ENCODE measurements at regions not wholly inside any gene's neighbourhood (a gene's known extent, or its start where the extent isn't known, plus 50 kb on each side); places are given as distances from the start of the nearest gene placed in this dataset.
"Not testable (repeated sequence)": the region's sequence is repeated elsewhere in the genome, so short reads cannot be mapped to it uniquely, and the experiment has no call there.

DNA sequence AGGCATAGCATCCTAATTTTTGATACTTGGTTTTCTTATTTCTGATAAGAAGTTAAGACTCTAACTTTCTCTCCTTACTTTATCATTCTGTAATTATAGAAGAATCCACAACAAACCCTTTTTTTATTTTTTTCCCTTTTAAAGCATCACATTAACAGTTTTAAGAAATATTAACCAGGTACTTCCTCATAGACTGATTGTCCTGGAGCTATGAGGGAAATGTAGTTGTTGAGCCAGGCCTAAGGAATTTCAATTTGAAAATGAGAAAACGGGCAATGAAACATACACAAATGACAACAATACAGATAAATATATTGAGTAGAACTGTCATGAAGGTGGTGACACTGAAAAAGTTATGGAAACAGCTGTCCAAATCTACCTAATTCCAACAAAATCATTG, 569.0 kb downstream of the KCNA4 start (continued):
- TF ChIP-seq CEBPB (IDR thresholded peaks at IDR 0.05; ENCODE audit: low read depth), result no peak
- no peak for TF ChIP-seq EGR1 (IDR thresholded peaks at IDR 0.05; ENCODE audit: low read depth)
- TF ChIP-seq ATF3 (IDR thresholded peaks at IDR 0.05), result no peak
- TF ChIP-seq CBX3 (IDR thresholded peaks at IDR 0.05; ENCODE audit: low read depth), result no peak
- no peak for TF ChIP-seq RAD21 (IDR thresholded peaks at IDR 0.05; ENCODE audit: low read depth)
- TF ChIP-seq ELF1 (IDR thresholded peaks at IDR 0.05; ENCODE audit: borderline replicate concordance, low read depth), result no peak

DNA sequence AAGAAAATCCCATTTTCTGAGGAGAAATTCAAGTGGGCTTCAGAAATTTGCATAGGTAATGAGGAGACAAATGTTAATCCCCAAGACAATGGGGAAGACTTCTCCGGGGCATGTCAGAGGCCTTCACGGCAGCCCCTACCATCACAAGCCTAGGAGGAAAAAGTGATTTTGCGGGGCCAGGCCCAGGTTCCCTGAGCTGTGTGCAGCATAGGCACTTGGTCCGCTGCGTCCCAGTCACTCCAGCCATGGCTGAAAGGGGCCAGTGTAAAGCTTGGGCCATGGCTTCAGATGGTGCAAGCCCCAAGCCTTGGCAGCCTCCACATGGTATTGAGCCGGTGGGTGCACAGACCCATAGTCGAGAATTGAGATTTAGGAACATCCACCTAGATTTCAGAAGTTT, 570.7 kb downstream of the KCNA4 start:
- Histone ChIP-seq H4K20me1 (ENCODE audit: insufficient read depth) (no peaks in the 10 kb centered on the region; the same call in 1 of the 2 replicates), H2AFZ (ENCODE audit: low read depth, low read length, poor library complexity, severe bottlenecking) (no peak overlapping the region), H3K79me2 (ENCODE audit: insufficient read depth, low read length) (no peaks in the 10 kb centered on the region), H3K4me1 (ENCODE audit: control insufficient read depth in 1 of 2, insufficient read depth in 2 of 2, low read length in 2 of 2) (no peaks in the 10 kb centered on the region), H3K27me3 (ENCODE audit: insufficient read depth, low read length) (no peaks in the 10 kb centered on the region; the same call in 1 of the 2 replicates), H3K9me3 (ENCODE audit: control insufficient read depth in 1 of 2, insufficient read depth in 1 of 2, low read depth in 1 of 2, low read length in 2 of 2) (no peaks in the 10 kb centered on the region), H3K4me2 (ENCODE audit: low read length) (no peak overlapping the region), H3K27ac (ENCODE audit: low read depth, low read length) (no peak overlapping the region), H3K9ac (ENCODE audit: low read length) (no peak overlapping the region), H3K9me2 (ENCODE audit: insufficient read depth) (no peaks in the 10 kb centered on the region), H3K4me3 (replicated peaks in 1 of 2; ENCODE audit: low read depth in 1 of 2, low read length in 2 of 2) (no peak overlapping the region), H3K36me3 (ENCODE audit: control insufficient read depth in 1 of 2, insufficient read depth in 2 of 2, low read length in 2 of 2) (no peaks in the 10 kb centered on the region)
- intact Hi-C loops (cut with micrococcal nuclease), result loop anchor here (5.0 kb wide), 1 partner anchor 871 kb away; no protein-coding TSS in a partner anchor
- DNase-seq (ENCODE audit: low read depth, low spot score) (no peak), ATAC-seq (no peak)
- TF ChIP-seq ELF1 (IDR thresholded peaks at IDR 0.05; ENCODE audit: borderline replicate concordance, low read depth) (no peak), EZH2phosphoT487 (IDR thresholded peaks at IDR 0.05; ENCODE audit: borderline replicate concordance) (no peak), SRF (IDR thresholded peaks at IDR 0.05; ENCODE audit: low read depth) (no peak), JUND (IDR thresholded peaks at IDR 0.05) (no peak), CTCF (IDR thresholded peaks at IDR 0.05 in 2 of 3, conservative IDR thresholded peaks at IDR 0.05 in 1 of 3; ENCODE audit: borderline replicate concordance in 1 of 3, insufficient read depth in 1 of 3, low read depth in 2 of 3, low read length in 2 of 3) (no peak), EZH2 (IDR thresholded peaks at IDR 0.05) (no peak)
- no TSS peak for BruUV-seq (replicated peaks)
- ChIA-PET CTCF (no interaction called here), RAD21 (ENCODE audit: low non-redundant PET in 1 of 2, low total read pairs in 2 of 2, uncharacterized antibody in 2 of 2, unreplicated experiment in 2 of 2) (no interaction called here), POLR2A (no interaction called here)

DNA sequence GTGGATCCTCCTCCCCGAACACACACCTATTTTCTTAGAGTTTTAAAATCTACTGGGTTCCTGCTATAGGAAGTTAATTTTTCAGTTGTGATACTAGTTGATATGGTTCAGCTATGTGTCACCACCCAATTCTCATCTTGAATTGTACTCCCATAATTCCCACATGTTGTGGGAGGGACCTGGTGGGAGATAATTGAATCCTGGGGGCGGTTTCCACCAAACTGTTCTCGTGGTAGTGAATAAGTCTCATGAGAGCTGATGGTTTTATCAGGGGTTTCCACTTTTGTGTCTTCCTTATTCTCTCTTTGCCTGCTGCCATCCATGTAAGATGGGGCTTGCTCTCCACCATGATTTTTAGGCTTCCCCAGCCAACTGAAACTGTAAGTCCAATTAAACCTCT, 571.6 kb downstream of the KCNA4 start:
- POLR2A ChIA-PET; H2AFZ ChIP-seq (ENCODE audit: low read depth, low read length, poor library complexity, severe bottlenecking); H3K36me3 ChIP-seq (ENCODE audit: control insufficient read depth in 1 of 2, insufficient read depth in 2 of 2, low read length in 2 of 2); RAD21 ChIA-PET (ENCODE audit: low non-redundant PET in 1 of 2, low total read pairs in 2 of 2, uncharacterized antibody in 2 of 2, unreplicated experiment in 2 of 2); H3K4me3 ChIP-seq (replicated peaks in 1 of 2; ENCODE audit: low read depth in 1 of 2, low read length in 2 of 2); H3K27me3 ChIP-seq (ENCODE audit: insufficient read depth, low read length); CTCF ChIA-PET; ATAC-seq; H3K9me2 ChIP-seq (ENCODE audit: insufficient read depth); H3K9me3 ChIP-seq (ENCODE audit: control insufficient read depth in 1 of 2, insufficient read depth in 1 of 2, low read depth in 1 of 2, low read length in 2 of 2); H4K20me1 ChIP-seq (ENCODE audit: insufficient read depth); H3K27ac ChIP-seq (ENCODE audit: low read depth, low read length); H3K4me2 ChIP-seq (ENCODE audit: low read length); DNase-seq (ENCODE audit: low read depth, low spot score); BruUV-seq (replicated peaks); H3K4me1 ChIP-seq (ENCODE audit: control insufficient read depth in 1 of 2, insufficient read depth in 2 of 2, low read length in 2 of 2); H3K79me2 ChIP-seq (ENCODE audit: insufficient read depth, low read length); H3K9ac ChIP-seq (ENCODE audit: low read length): not testable (repeated sequence)
- intact Hi-C loops (cut with micrococcal nuclease), result loop anchor here (5.0 kb wide), 1 partner anchor 872 kb away; no protein-coding TSS in a partner anchor
